A549 (cell line): ENCODE measurements at regions not wholly inside any gene's neighbourhood (a gene's known extent, or its start where the extent isn't known, plus 50 kb on each side); places are given as distances from the start of the nearest gene placed in this dataset.

Source experiments
- CTCF ChIP-seq: fragments of >200 bp; sonication (Bioruptor Twin); formaldehyde crosslinking; IDR thresholded peaks from 3 replicates; pipeline ENCODE4 v1.5.1; 2016
- POLR2A ChIP-seq: IDR thresholded peaks from 2 replicates; pipeline ENCODE4 v1.6.1; 2012; ENCODE audit warnings: mild to moderate bottlenecking, low read length
- SMC3 ChIP-seq: fragments of >200 bp; sonication (Bioruptor Twin); formaldehyde crosslinking; IDR thresholded peaks from 3 replicates; pipeline ENCODE4 v1.6.1; 2018; ENCODE audit warnings: inconsistent platforms
- USF2 ChIP-seq: fragments of 450-650 bp; IDR thresholded peaks from 2 replicates; pipeline ENCODE4 v1.6.1; 2014; ENCODE audit warnings: antibody characterized with exemption
- ZFP36 ChIP-seq: fragments of 450-650 bp; IDR thresholded peaks from 2 replicates; pipeline ENCODE4 v1.6.1; 2014; ENCODE audit warnings: borderline replicate concordance; ENCODE audit not compliant: partially characterized antibody

GRCh38 chr10:2401459-2401858 is 664.1 kb upstream of the ADARB2 start:
- TF ChIP-seq POLR2A, result no peak
- no peak for TF ChIP-seq CTCF
- TF ChIP-seq ZFP36, result no peak
- no peak for TF ChIP-seq USF2
- TF ChIP-seq SMC3, result no peak
